ENCODE measurements at regions not wholly inside any gene's neighbourhood (a gene's known extent, or its start where the extent isn't known, plus 50 kb on each side); places are given as distances from the start of the nearest gene placed in this dataset.

DNA sequence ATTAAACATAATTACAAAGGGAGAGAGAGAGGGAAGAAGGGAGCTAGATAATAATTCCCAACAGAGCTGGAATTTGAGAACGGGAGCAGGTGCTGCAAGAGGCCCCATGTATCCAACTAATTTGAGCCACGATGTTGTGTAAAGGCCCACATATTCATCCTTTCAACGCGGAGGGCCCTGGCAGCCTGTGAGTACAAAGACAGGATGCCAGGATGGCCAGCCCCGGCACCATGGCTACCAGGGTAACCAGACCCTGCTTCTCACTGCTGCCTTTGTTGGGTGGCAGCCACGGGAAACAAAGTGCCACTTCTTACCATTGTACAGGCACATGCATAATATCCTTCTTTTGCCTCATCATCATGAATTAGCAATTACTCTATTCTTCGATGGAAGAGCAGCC, 492.0 kb upstream of the NRSN1 start:
- Histone ChIP-seq H3K36me3 (ENCODE audit: control insufficient read depth, insufficient read depth, low read length) (no peaks in the 10 kb centered on the region), H3K27me3 (ENCODE audit: control insufficient read depth, insufficient read depth, low read length) (no peaks in the 10 kb centered on the region), H3K4me3 (ENCODE audit: low read depth, low read length) (no peak overlapping the region)
- DNase-seq (ENCODE audit: low read depth) (no peak), FAIRE-seq (no peak)
- TF ChIP-seq, protein P1, sequence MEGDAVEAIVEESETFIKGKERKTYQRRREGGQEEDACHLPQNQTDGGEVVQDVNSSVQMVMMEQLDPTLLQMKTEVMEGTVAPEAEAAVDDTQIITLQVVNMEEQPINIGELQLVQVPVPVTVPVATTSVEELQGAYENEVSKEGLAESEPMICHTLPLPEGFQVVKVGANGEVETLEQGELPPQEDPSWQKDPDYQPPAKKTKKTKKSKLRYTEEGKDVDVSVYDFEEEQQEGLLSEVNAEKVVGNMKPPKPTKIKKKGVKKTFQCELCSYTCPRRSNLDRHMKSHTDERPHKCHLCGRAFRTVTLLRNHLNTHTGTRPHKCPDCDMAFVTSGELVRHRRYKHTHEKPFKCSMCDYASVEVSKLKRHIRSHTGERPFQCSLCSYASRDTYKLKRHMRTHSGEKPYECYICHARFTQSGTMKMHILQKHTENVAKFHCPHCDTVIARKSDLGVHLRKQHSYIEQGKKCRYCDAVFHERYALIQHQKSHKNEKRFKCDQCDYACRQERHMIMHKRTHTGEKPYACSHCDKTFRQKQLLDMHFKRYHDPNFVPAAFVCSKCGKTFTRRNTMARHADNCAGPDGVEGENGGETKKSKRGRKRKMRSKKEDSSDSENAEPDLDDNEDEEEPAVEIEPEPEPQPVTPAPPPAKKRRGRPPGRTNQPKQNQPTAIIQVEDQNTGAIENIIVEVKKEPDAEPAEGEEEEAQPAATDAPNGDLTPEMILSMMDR (IDR thresholded peaks at IDR 0.05; ENCODE audit: insufficient read depth, low read length, severe bottlenecking), result no peak

DNA sequence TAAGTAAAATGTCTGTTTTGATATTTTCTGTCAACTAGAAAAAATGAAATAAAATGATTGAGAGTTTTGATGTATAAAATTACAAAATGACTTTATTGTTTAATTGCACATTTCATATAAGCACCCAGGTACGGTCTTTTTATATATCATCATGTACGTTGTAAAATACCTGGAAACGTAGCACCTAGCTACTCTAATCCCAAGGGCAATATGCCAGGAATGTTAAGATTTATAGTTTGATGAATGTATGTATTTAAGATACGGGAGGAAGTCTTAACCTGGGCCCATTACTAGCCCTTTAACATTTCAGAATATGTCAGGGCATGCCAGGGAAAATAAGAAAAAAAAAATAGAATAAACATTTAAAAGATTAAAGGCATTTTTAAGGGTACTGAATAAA, 490.9 kb upstream of the NRSN1 start:
- Histone ChIP-seq H3K4me3 (ENCODE audit: low read depth, low read length) (no peak overlapping the region), H3K27me3 (ENCODE audit: control insufficient read depth, insufficient read depth, low read length) (no peaks in the 10 kb centered on the region), H3K36me3 (ENCODE audit: control insufficient read depth, insufficient read depth, low read length) (no peaks in the 10 kb centered on the region)
- FAIRE-seq (no peak), DNase-seq (ENCODE audit: low read depth) (no peak)
- TF ChIP-seq, protein P1 (IDR thresholded peaks at IDR 0.05; ENCODE audit: insufficient read depth, low read length, severe bottlenecking), result no peak

DNA sequence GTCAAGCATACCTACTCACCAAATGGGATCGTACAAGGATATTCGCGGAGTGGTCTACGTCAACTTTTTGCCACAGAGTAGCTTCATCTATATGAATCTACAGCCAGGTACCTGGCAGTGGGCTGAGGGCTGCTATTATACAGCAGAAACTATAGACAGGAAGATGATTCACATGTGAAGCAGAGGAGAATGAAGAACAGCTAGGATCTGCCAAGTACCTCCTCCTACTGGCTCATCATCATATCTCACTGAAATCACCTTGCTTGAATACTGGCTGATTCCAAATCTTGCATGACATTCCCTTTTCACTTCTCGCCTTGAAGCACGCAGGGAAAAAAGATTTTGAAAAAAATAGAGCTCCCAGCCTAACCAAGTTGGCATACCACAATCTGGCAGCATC, 488.7 kb upstream of the NRSN1 start:
- Histone ChIP-seq H3K36me3 (ENCODE audit: control insufficient read depth, insufficient read depth, low read length) (no peaks in the 10 kb centered on the region), H3K27me3 (ENCODE audit: control insufficient read depth, insufficient read depth, low read length) (no peaks in the 10 kb centered on the region), H3K4me3 (ENCODE audit: low read depth, low read length) (no peak overlapping the region)
- DNase-seq (ENCODE audit: low read depth), result peak; percentile 68
- TF ChIP-seq, protein P1 (IDR thresholded peaks at IDR 0.05; ENCODE audit: insufficient read depth, low read length, severe bottlenecking), result peak; percentile 9
- no peak for FAIRE-seq

DNA sequence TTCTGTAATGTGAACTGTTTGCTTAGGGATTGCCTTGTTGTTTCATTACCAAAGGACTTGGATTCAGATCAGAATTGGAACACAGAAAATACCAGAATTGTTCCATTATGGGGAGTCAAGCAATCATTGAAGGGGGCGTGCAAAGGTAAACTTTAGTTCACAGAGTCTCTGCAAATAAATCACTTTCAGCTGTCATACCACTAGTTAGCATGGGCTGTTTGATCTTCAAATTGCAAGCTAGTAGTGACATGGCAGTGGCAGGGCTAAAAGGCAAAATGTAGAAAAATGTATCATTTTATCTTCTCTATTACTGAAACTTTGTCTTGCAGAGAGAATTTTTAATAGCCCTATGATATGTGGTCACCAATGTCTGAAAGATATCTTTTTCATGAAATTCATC, 483.2 kb upstream of the NRSN1 start:
- no peaks in the 10 kb centered on the region for H3K27me3 ChIP-seq (ENCODE audit: control insufficient read depth, insufficient read depth, low read length)
- FAIRE-seq (no peak), DNase-seq (ENCODE audit: low read depth) (no peak)
- no peaks in the 10 kb centered on the region for H3K36me3 ChIP-seq (ENCODE audit: control insufficient read depth, insufficient read depth, low read length)
- TF ChIP-seq, protein P1 (IDR thresholded peaks at IDR 0.05; ENCODE audit: insufficient read depth, low read length, severe bottlenecking), result no peak
- H3K4me3 ChIP-seq (ENCODE audit: low read depth, low read length), result no peak overlapping the region

DNA sequence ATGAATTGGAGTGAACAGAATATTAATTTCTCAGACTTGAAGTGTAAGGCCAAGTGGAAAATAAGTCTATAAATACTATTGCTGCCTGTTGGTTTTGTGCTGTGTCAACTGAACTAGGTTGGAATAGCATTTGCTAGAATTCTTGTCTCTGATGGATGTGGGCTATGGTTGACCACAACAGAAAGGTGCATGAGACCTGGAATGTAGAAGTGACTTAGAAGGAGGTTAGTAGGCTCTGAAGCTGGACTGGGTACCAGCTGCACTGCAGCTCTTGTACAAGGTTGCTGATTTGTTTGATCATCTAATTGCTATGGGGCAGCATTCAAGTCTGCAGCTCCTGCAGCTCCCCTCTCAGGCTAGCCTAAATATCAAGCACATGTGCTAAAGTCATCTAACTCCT, 479.0 kb upstream of the NRSN1 start:
- peak; percentile 43 for FAIRE-seq
- TF ChIP-seq, protein P1 (IDR thresholded peaks at IDR 0.05; ENCODE audit: insufficient read depth, low read length, severe bottlenecking), result no peak
- Histone ChIP-seq H3K27me3 (ENCODE audit: control insufficient read depth, insufficient read depth, low read length) (no peaks in the 10 kb centered on the region), H3K36me3 (ENCODE audit: control insufficient read depth, insufficient read depth, low read length) (no peaks in the 10 kb centered on the region), H3K4me3 (ENCODE audit: low read depth, low read length) (no peak overlapping the region)
- no peak for DNase-seq (ENCODE audit: low read depth)

DNA sequence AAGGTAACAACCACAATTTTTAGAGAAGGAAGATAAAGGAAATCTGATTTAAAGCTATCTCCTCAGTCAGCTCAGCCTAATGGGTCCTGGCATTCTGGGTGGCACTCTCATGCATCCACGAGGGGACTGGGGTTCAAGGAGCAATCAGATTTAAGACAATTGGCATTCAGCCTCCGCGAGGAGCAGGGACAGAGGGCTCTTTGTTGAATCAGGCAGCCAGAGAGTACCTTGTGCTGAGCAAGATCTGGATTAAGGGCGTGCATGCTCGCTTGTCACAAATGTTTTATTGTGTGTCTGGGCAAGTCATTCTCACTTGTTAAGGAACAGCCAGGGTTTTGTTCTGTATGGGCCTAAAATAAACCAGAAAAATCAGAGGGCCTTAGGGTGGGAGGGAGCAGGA, 475.3 kb upstream of the NRSN1 start:
- TF ChIP-seq, protein P1 (IDR thresholded peaks at IDR 0.05; ENCODE audit: insufficient read depth, low read length, severe bottlenecking), result no peak
- DNase-seq (ENCODE audit: low read depth) (no peak), FAIRE-seq (no peak)
- Histone ChIP-seq H3K36me3 (ENCODE audit: control insufficient read depth, insufficient read depth, low read length) (no peaks in the 10 kb centered on the region), H3K27me3 (ENCODE audit: control insufficient read depth, insufficient read depth, low read length) (no peaks in the 10 kb centered on the region), H3K4me3 (ENCODE audit: low read depth, low read length) (no peak overlapping the region)

All from bronchial epithelial cell (primary cell).